HEK293 (cell line): ENCODE measurements at regions not wholly inside any gene's neighbourhood (a gene's known extent, or its start where the extent isn't known, plus 50 kb on each side); places are given as distances from the start of the nearest gene placed in this dataset.
A peak's percentile ranks its signal among the peaks of the same experiment; 100 is the strongest.

Source experiments
- MYNN ChIP-seq: fragments of 450-650 bp; formaldehyde crosslinking; IDR thresholded peaks from 2 replicates; pipeline ENCODE4 v1.5.1; 2016; ENCODE audit warnings: missing biosample characterization, missing genetic modification characterization, borderline replicate concordance
- OSR2 ChIP-seq: fragments of 450-650 bp; formaldehyde crosslinking; IDR thresholded peaks from 2 replicates; pipeline ENCODE4 v1.5.1; 2016; ENCODE audit warnings: missing biosample characterization, missing genetic modification characterization
- REPIN1 ChIP-seq: fragments of 450-650 bp; formaldehyde crosslinking; IDR thresholded peaks from 2 replicates; pipeline ENCODE4 v1.5.1; 2017; ENCODE audit warnings: missing biosample characterization, missing genetic modification characterization, low read depth
- TRIM28 ChIP-seq: IDR thresholded peaks from 2 replicates; pipeline ENCODE4 v1.6.1; 2011; ENCODE audit warnings: low read length, control low read depth, borderline replicate concordance
- ZBTB48 ChIP-seq: fragments of 450-650 bp; formaldehyde crosslinking; IDR thresholded peaks from 2 replicates; pipeline ENCODE4 v1.5.1; 2016; ENCODE audit warnings: missing biosample characterization, missing genetic modification characterization
- ZNF140 ChIP-seq: fragments of 450-650 bp; formaldehyde crosslinking; IDR thresholded peaks from 2 replicates; pipeline ENCODE4 v1.5.1; 2016; ENCODE audit warnings: missing biosample characterization, missing genetic modification characterization
- ZNF157 ChIP-seq: fragments of 450-650 bp; formaldehyde crosslinking; IDR thresholded peaks from 2 replicates; pipeline ENCODE4 v1.5.1; 2016; ENCODE audit warnings: missing biosample characterization, missing genetic modification characterization
- ZNF18 ChIP-seq: fragments of 450-650 bp; formaldehyde crosslinking; IDR thresholded peaks from 2 replicates; pipeline ENCODE4 v1.5.1; 2016; ENCODE audit warnings: missing biosample characterization, missing genetic modification characterization
- ZNF23 ChIP-seq: fragments of 450-650 bp; formaldehyde crosslinking; IDR thresholded peaks from 2 replicates; pipeline ENCODE4 v1.5.1; 2016; ENCODE audit warnings: missing biosample characterization, missing genetic modification characterization, borderline replicate concordance
- ZNF311 ChIP-seq: fragments of 450-650 bp; formaldehyde crosslinking; IDR thresholded peaks from 2 replicates; pipeline ENCODE4 v1.5.1; 2017; ENCODE audit warnings: missing biosample characterization, missing genetic modification characterization, borderline replicate concordance
- ZNF335 ChIP-seq: fragments of 450-650 bp; formaldehyde crosslinking; conservative IDR thresholded peaks from 2 replicates; pipeline ENCODE4 v1.5.1; 2016; ENCODE audit warnings: missing biosample characterization, missing genetic modification characterization
- ZNF529 ChIP-seq: fragments of 450-650 bp; formaldehyde crosslinking; IDR thresholded peaks from 2 replicates; pipeline ENCODE4 v1.5.1; 2017; ENCODE audit warnings: missing genetic modification characterization, missing biosample characterization; ENCODE audit not compliant: insufficient replicate concordance
- ZNF571 ChIP-seq: fragments of 450-650 bp; formaldehyde crosslinking; IDR thresholded peaks from 2 replicates; pipeline ENCODE4 v1.5.0; 2017; ENCODE audit warnings: missing biosample characterization, missing genetic modification characterization
- ZNF600 ChIP-seq: fragments of 450-650 bp; formaldehyde crosslinking; IDR thresholded peaks from 2 replicates; pipeline ENCODE4 v1.5.1; 2016; ENCODE audit warnings: missing biosample characterization, missing genetic modification characterization
- ZNF610 ChIP-seq: fragments of 450-650 bp; formaldehyde crosslinking; IDR thresholded peaks from 2 replicates; pipeline ENCODE4 v1.5.1; 2016; ENCODE audit warnings: missing biosample characterization, missing genetic modification characterization, borderline replicate concordance
- ZNF623 ChIP-seq: fragments of 450-650 bp; formaldehyde crosslinking; IDR thresholded peaks from 2 replicates; pipeline ENCODE4 v1.5.1; 2016; ENCODE audit warnings: missing biosample characterization, missing genetic modification characterization
- ZNF660 ChIP-seq: fragments of 450-650 bp; IDR thresholded peaks from 2 replicates; pipeline ENCODE4 v1.5.1; 2018; ENCODE audit warnings: missing biosample characterization, mild to moderate bottlenecking, missing genetic modification characterization
- ZNF677 ChIP-seq: fragments of 450-650 bp; IDR thresholded peaks from 2 replicates; pipeline ENCODE4 v1.5.0; 2018; ENCODE audit warnings: missing biosample characterization, mild to moderate bottlenecking, missing genetic modification characterization, moderate library complexity
- ZNF701 ChIP-seq: fragments of 450-650 bp; formaldehyde crosslinking; IDR thresholded peaks from 2 replicates; pipeline ENCODE4 v1.5.1; 2016; ENCODE audit warnings: missing biosample characterization, missing genetic modification characterization
- ZSCAN18 ChIP-seq: fragments of 450-650 bp; formaldehyde crosslinking; IDR thresholded peaks from 2 replicates; pipeline ENCODE4 v1.5.1; 2016; ENCODE audit warnings: missing biosample characterization, missing genetic modification characterization
- TF ChIP-seq, protein P1 (sequence below): fragments of 450-650 bp; formaldehyde crosslinking; IDR thresholded peaks from 2 replicates; pipeline ENCODE4 v1.5.1; 2016; ENCODE audit warnings: missing biosample characterization, missing genetic modification characterization, borderline replicate concordance
- TF ChIP-seq, protein P2 (sequence below): fragments of 450-650 bp; formaldehyde crosslinking; IDR thresholded peaks from 2 replicates; pipeline ENCODE4 v1.5.1; 2016; ENCODE audit warnings: missing biosample characterization, missing genetic modification characterization
- TF ChIP-seq, protein P3 (sequence below): fragments of 450-650 bp; formaldehyde crosslinking; IDR thresholded peaks from 2 replicates; pipeline ENCODE4 v1.5.1; 2017; ENCODE audit warnings: missing biosample characterization, missing genetic modification characterization
- TF ChIP-seq, protein P4 (sequence below): fragments of 450-650 bp; formaldehyde crosslinking; IDR thresholded peaks from 2 replicates; pipeline ENCODE4 v1.5.1; 2016; ENCODE audit warnings: missing biosample characterization, missing genetic modification characterization, borderline replicate concordance

DNA sequence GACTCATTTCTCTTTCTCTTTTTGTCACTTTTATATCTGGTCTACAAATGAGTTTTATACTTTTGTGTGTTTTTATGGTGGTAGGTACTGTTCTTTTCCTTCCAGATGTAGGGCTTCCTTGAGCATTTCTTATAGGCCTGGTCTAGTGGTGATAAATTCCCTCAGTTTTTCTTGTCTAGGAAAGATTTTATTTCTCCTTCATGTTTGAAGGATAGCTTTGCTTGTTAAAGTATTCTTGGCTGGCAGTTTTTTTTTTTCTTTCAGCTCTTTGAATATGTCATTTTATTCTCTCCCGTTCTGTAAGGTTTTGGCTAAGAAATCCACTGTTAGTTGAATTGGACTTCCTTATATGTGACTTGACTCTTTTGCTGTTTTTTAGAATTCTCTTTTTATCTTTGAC is 292.7 kb downstream of the RPS24 start (continued):
- TF ChIP-seq, protein P1, sequence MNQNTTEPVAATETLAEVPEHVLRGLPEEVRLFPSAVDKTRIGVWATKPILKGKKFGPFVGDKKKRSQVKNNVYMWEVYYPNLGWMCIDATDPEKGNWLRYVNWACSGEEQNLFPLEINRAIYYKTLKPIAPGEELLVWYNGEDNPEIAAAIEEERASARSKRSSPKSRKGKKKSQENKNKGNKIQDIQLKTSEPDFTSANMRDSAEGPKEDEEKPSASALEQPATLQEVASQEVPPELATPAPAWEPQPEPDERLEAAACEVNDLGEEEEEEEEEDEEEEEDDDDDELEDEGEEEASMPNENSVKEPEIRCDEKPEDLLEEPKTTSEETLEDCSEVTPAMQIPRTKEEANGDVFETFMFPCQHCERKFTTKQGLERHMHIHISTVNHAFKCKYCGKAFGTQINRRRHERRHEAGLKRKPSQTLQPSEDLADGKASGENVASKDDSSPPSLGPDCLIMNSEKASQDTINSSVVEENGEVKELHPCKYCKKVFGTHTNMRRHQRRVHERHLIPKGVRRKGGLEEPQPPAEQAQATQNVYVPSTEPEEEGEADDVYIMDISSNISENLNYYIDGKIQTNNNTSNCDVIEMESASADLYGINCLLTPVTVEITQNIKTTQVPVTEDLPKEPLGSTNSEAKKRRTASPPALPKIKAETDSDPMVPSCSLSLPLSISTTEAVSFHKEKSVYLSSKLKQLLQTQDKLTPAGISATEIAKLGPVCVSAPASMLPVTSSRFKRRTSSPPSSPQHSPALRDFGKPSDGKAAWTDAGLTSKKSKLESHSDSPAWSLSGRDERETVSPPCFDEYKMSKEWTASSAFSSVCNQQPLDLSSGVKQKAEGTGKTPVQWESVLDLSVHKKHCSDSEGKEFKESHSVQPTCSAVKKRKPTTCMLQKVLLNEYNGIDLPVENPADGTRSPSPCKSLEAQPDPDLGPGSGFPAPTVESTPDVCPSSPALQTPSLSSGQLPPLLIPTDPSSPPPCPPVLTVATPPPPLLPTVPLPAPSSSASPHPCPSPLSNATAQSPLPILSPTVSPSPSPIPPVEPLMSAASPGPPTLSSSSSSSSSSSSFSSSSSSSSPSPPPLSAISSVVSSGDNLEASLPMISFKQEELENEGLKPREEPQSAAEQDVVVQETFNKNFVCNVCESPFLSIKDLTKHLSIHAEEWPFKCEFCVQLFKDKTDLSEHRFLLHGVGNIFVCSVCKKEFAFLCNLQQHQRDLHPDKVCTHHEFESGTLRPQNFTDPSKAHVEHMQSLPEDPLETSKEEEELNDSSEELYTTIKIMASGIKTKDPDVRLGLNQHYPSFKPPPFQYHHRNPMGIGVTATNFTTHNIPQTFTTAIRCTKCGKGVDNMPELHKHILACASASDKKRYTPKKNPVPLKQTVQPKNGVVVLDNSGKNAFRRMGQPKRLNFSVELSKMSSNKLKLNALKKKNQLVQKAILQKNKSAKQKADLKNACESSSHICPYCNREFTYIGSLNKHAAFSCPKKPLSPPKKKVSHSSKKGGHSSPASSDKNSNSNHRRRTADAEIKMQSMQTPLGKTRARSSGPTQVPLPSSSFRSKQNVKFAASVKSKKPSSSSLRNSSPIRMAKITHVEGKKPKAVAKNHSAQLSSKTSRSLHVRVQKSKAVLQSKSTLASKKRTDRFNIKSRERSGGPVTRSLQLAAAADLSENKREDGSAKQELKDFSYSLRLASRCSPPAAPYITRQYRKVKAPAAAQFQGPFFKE (tag by site-specific recombination), result no peak
- no peak for TF ChIP-seq ZSCAN18 (tag by site-specific recombination)
- TF ChIP-seq TRIM28, result peak; percentile 89; the same call in 1 of the 2 replicates
- TF ChIP-seq ZNF23 (tag by site-specific recombination), result no peak
- TF ChIP-seq, protein P2, sequence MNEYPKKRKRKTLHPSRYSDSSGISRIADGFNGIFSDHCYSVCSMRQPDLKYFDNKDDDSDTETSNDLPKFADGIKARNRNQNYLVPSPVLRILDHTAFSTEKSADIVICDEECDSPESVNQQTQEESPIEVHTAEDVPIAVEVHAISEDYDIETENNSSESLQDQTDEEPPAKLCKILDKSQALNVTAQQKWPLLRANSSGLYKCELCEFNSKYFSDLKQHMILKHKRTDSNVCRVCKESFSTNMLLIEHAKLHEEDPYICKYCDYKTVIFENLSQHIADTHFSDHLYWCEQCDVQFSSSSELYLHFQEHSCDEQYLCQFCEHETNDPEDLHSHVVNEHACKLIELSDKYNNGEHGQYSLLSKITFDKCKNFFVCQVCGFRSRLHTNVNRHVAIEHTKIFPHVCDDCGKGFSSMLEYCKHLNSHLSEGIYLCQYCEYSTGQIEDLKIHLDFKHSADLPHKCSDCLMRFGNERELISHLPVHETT (tag by site-specific recombination), result no peak
- no peak for TF ChIP-seq ZNF571 (tag by site-specific recombination)
- no peak for TF ChIP-seq ZNF311 (tag by site-specific recombination)
- TF ChIP-seq, protein P3, sequence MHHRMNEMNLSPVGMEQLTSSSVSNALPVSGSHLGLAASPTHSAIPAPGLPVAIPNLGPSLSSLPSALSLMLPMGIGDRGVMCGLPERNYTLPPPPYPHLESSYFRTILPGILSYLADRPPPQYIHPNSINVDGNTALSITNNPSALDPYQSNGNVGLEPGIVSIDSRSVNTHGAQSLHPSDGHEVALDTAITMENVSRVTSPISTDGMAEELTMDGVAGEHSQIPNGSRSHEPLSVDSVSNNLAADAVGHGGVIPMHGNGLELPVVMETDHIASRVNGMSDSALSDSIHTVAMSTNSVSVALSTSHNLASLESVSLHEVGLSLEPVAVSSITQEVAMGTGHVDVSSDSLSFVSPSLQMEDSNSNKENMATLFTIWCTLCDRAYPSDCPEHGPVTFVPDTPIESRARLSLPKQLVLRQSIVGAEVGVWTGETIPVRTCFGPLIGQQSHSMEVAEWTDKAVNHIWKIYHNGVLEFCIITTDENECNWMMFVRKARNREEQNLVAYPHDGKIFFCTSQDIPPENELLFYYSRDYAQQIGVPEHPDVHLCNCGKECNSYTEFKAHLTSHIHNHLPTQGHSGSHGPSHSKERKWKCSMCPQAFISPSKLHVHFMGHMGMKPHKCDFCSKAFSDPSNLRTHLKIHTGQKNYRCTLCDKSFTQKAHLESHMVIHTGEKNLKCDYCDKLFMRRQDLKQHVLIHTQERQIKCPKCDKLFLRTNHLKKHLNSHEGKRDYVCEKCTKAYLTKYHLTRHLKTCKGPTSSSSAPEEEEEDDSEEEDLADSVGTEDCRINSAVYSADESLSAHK (tag by site-specific recombination), result no peak
- TF ChIP-seq ZNF623, result no peak
- TF ChIP-seq OSR2 (tag by site-specific recombination), result no peak
- no peak for TF ChIP-seq ZNF610
- TF ChIP-seq ZNF600 (tag by site-specific recombination), result no peak
- 0 out of 2 replicates have a peak, but pooled peaks have one; percentile 15 for TF ChIP-seq ZNF140 (tag by site-specific recombination)
- no peak for TF ChIP-seq ZBTB48 (tag by site-specific recombination)
- no peak for TF ChIP-seq REPIN1 (tag by site-specific recombination)
- TF ChIP-seq ZNF701 (tag by site-specific recombination), result no peak
- TF ChIP-seq MYNN, result no peak
- TF ChIP-seq ZNF677, result no peak
- TF ChIP-seq ZNF529 (tag by site-specific recombination), result peak; percentile 46
- TF ChIP-seq ZNF660 (tag by site-specific recombination), result no peak
- TF ChIP-seq ZNF157 (tag by site-specific recombination), result no peak
- no peak for TF ChIP-seq ZNF18
- TF ChIP-seq, protein P4, sequence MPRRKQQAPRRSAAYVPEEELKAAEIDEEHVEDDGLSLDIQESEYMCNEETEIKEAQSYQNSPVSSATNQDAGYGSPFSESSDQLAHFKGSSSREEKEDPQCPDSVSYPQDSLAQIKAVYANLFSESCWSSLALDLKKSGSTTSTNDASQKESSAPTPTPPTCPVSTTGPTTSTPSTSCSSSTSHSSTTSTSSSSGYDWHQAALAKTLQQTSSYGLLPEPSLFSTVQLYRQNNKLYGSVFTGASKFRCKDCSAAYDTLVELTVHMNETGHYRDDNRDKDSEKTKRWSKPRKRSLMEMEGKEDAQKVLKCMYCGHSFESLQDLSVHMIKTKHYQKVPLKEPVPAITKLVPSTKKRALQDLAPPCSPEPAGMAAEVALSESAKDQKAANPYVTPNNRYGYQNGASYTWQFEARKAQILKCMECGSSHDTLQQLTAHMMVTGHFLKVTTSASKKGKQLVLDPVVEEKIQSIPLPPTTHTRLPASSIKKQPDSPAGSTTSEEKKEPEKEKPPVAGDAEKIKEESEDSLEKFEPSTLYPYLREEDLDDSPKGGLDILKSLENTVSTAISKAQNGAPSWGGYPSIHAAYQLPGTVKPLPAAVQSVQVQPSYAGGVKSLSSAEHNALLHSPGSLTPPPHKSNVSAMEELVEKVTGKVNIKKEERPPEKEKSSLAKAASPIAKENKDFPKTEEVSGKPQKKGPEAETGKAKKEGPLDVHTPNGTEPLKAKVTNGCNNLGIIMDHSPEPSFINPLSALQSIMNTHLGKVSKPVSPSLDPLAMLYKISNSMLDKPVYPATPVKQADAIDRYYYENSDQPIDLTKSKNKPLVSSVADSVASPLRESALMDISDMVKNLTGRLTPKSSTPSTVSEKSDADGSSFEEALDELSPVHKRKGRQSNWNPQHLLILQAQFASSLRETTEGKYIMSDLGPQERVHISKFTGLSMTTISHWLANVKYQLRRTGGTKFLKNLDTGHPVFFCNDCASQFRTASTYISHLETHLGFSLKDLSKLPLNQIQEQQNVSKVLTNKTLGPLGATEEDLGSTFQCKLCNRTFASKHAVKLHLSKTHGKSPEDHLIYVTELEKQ (tag by site-specific recombination), result 0 out of 2 replicates have a peak, but pooled peaks have one; percentile 44
- TF ChIP-seq ZNF335 (tag by site-specific recombination), result no peak
